GM12878 (cell line): ENCODE measurements at regions not wholly inside any gene's neighbourhood (a gene's known extent, or its start where the extent isn't known, plus 50 kb on each side); places are given as distances from the start of the nearest gene placed in this dataset.

ENCODE experiments used
- ATAC-seq: fragments of 200-7000 bp; cut with Tn5 transposase; 3 replicates; pipeline ENCODE4 v1.9.1; 2020; ENCODE audit warnings: mild to moderate bottlenecking, moderate library complexity
- BruUV-seq: library from RNA; stranded (reverse); fragments of 400-500 nt; replicated peaks from 2 replicates; lab custom pipeline; 2021; lab: Mats Ljungman, UMichigan
- CTCF ChIA-PET: fragments of 300-600 bp; sonication (Branson Sonifier 250); formaldehyde crosslinking; extraction: SDS; loops from one replicate; lab custom pipeline; 2021; ENCODE audit warnings: inconsistent platforms; lab: Yijun Ruan, JAX
- POLR2A ChIA-PET: fragments of 350-600 bp; formaldehyde crosslinking; extraction: SDS; loops from one replicate; lab custom pipeline; 2021; ENCODE audit warnings: inconsistent platforms; lab: Charles Lee
- RAD21 ChIA-PET: fragments of 300-600 bp; sonication (Branson Sonifier 250); formaldehyde crosslinking; loops from one replicate; lab custom pipeline; 2023; ENCODE audit warnings: antibody characterized with exemption; ENCODE audit not compliant: unreplicated experiment; lab: Charles Lee
- SMC1A ChIA-PET: fragments of 300-600 bp; sonication (Branson Sonifier 250); formaldehyde crosslinking; loops from one replicate; lab custom pipeline; 2023; ENCODE audit not compliant: unreplicated experiment, uncharacterized antibody; lab: Charles Lee
- DNase-seq: peaks from one replicate; pipeline ENCODE4 v3.0.0-alpha.2; 2011; ENCODE audit warnings: low read depth, low spot score
- FAIRE-seq: peaks from 3 replicates; lab custom pipeline; 2011; peaks lifted over from hg19 to GRCh38; lab: Jason Lieb, UNC
- H2AFZ ChIP-seq: 2 replicates; pipeline ENCODE4 v1.6.0; 2011; ENCODE audit warnings: low read depth, low read length, control low read depth; ENCODE audit not compliant: control insufficient read depth
- H3K27ac ChIP-seq: 2 replicates; pipeline ENCODE4 v1.5.1; 2011; ENCODE audit warnings: control low read depth; ENCODE audit not compliant: control insufficient read depth, insufficient read depth
- H3K27me3 ChIP-seq, 2 experiments: replicated peaks in 1 of 2; 2 replicates each; pipeline versions ENCODE4 v1.6.0 to v1.6.1; 2011; ENCODE audit warnings: low read length in 1 of 2; ENCODE audit not compliant: control insufficient read depth in 2 of 2, insufficient read depth in 2 of 2
- H3K36me3 ChIP-seq, 2 experiments: 2 replicates each; pipeline ENCODE4 v1.5.1; 2011; ENCODE audit warnings: low read length in 1 of 2; ENCODE audit not compliant: control insufficient read depth in 2 of 2, insufficient read depth in 2 of 2
- H3K4me1 ChIP-seq: 2 replicates; pipeline ENCODE4 v1.6.1; 2011; ENCODE audit warnings: mild to moderate bottlenecking, low read length, moderate library complexity, mixed read lengths; ENCODE audit not compliant: control insufficient read depth, insufficient read depth
- H3K4me2 ChIP-seq: 2 replicates; pipeline ENCODE4 v1.6.0; 2011; ENCODE audit warnings: control low read depth; ENCODE audit not compliant: control insufficient read depth, insufficient read depth
- H3K4me3 ChIP-seq: fragments of 200-600 bp; sonication (generic); 2 replicates; pipeline ENCODE4 v1.5.1; 2016
- H3K79me2 ChIP-seq: 2 replicates; pipeline ENCODE4 v1.6.0; 2011; ENCODE audit warnings: low read length; ENCODE audit not compliant: control insufficient read depth, insufficient read depth
- H3K9ac ChIP-seq: 2 replicates; pipeline ENCODE4 v1.8.0; 2011; ENCODE audit warnings: low read length, control low read depth, mixed read lengths; ENCODE audit not compliant: control insufficient read depth, insufficient read depth
- H3K9me3 ChIP-seq: replicated peaks from 3 replicates; pipeline ENCODE4 v1.5.1; 2011; ENCODE audit warnings: mild to moderate bottlenecking, low read length; ENCODE audit not compliant: control insufficient read depth, insufficient read depth
- H4K20me1 ChIP-seq: 2 replicates; pipeline ENCODE4 v1.6.0; 2011; ENCODE audit not compliant: control insufficient read depth, insufficient read depth
- BACH1 ChIP-seq: fragments of 450-650 bp; IDR thresholded peaks from 2 replicates; pipeline ENCODE4 v1.6.1; 2017; ENCODE audit warnings: mild to moderate bottlenecking, borderline replicate concordance
- CBFB ChIP-seq: IDR thresholded peaks from 2 replicates; pipeline ENCODE4 v1.6.1; 2016; ENCODE audit warnings: antibody characterized with exemption, low read depth
- CTCF ChIP-seq, 3 experiments: IDR thresholded peaks in 2 of 3; conservative IDR thresholded peaks in 1 of 3; 2 replicates each; pipeline ENCODE4 v1.5.1; 2011; ENCODE audit warnings: low read depth in 3 of 3, low read length in 3 of 3, mild to moderate bottlenecking in 3 of 3, control low read depth in 2 of 3, moderate library complexity in 2 of 3, inconsistent platforms in 1 of 3, mixed read lengths in 1 of 3; ENCODE audit not compliant: control insufficient read depth in 2 of 3, insufficient read depth in 1 of 3; ENCODE audit errors: extremely low read depth in 1 of 3
- E2F4 ChIP-seq: IDR thresholded peaks from 2 replicates; pipeline ENCODE4 v1.6.1; 2012; ENCODE audit warnings: low read depth, low read length, improper control_type of control experiment
- MTA2 ChIP-seq: fragments of 450-650 bp; IDR thresholded peaks from 2 replicates; pipeline ENCODE4 v1.6.1; 2016; ENCODE audit warnings: low read depth, mild to moderate bottlenecking, moderate library complexity
- MXI1 ChIP-seq: fragments of 150-350 bp; IDR thresholded peaks from 2 replicates; pipeline ENCODE4 v1.6.1; 2011; ENCODE audit warnings: low read depth, mild to moderate bottlenecking, inconsistent platforms, low read length, improper control_type of control experiment
- NFYB ChIP-seq: IDR thresholded peaks from 2 replicates; pipeline ENCODE4 v1.6.1; 2011; ENCODE audit warnings: low read depth, mild to moderate bottlenecking, low read length, improper control_type of control experiment, moderate library complexity; ENCODE audit not compliant: insufficient read depth
- NR2C1 ChIP-seq: fragments of 450-650 bp; IDR thresholded peaks from 2 replicates; pipeline ENCODE4 v1.6.1; 2017; ENCODE audit warnings: antibody characterized with exemption, mild to moderate bottlenecking, moderate library complexity
- PAX5 ChIP-seq: IDR thresholded peaks from 2 replicates; pipeline ENCODE4 v1.6.1; 2011; ENCODE audit warnings: low read depth, low read length, borderline replicate concordance
- POU2F2 ChIP-seq: IDR thresholded peaks from 3 replicates; pipeline ENCODE4 v1.6.1; 2011; ENCODE audit warnings: low read depth, mild to moderate bottlenecking, low read length, borderline replicate concordance
- SIX5 ChIP-seq: IDR thresholded peaks from 2 replicates; pipeline ENCODE4 v1.6.1; 2011; ENCODE audit warnings: mild to moderate bottlenecking, low read depth, low read length, moderate library complexity; ENCODE audit not compliant: severe bottlenecking
- SMAD1 ChIP-seq: fragments of 450-650 bp; IDR thresholded peaks from 2 replicates; pipeline ENCODE4 v1.6.1; 2018; ENCODE audit warnings: mild to moderate bottlenecking, low read depth; ENCODE audit not compliant: partially characterized antibody
- TARDBP ChIP-seq: IDR thresholded peaks from 2 replicates; pipeline ENCODE4 v1.6.1; 2016; ENCODE audit warnings: borderline replicate concordance
- WRNIP1 ChIP-seq: IDR thresholded peaks from 2 replicates; pipeline ENCODE4 v1.6.1; 2011; ENCODE audit warnings: low read depth, low read length, improper control_type of control experiment, borderline replicate concordance
- ZNF592 ChIP-seq: fragments of 450-650 bp; IDR thresholded peaks from 2 replicates; pipeline ENCODE4 v1.6.1; 2017; ENCODE audit warnings: mild to moderate bottlenecking, moderate library complexity
- ZSCAN29 ChIP-seq: fragments of 450-650 bp; IDR thresholded peaks from 2 replicates; pipeline ENCODE4 v1.6.1; 2017; ENCODE audit warnings: mild to moderate bottlenecking, moderate library complexity
- WGBS: methylation state at CpG from one replicate; pipeline ENCODE4 v1.1.6; 2016; ENCODE audit warnings: low lambda C conversion rate; ENCODE audit not compliant: insufficient replicate concordance, insufficient coverage; ENCODE audit errors: missing lambda C conversion rate; 5-methylcytosine and 5-hydroxymethylcytosine counted together
- in situ Hi-C: fragments of 300-500 bp; cut with MboI; formaldehyde crosslinking; loops from 9 replicates; pipeline ENCODE4 v1.14.3; 2018; ENCODE audit warnings: mixed read lengths
- intact Hi-C: fragments of 100-400 bp; cut with micrococcal nuclease; formaldehyde crosslinking; loops from one replicate; pipeline ENCODE4 v1.14.2; 2022; ENCODE audit not compliant: unreplicated experiment

- RAD21 ChIA-PET: interaction anchor here (1.2 kb wide), 1 partner anchor 34 kb away, joined by 4 read pairs; no protein-coding TSS in a partner anchor
- H3K4me3 ChIP-seq: no peak overlapping the region
- no peaks in the 10 kb centered on the region for H3K9me3 ChIP-seq
- no peaks in the 10 kb centered on the region for H4K20me1 ChIP-seq
- no peaks in the 10 kb centered on the region for H3K4me1 ChIP-seq
- SMC1A ChIA-PET: interaction anchor here (1.1 to 5.6 kb wide), 2 partner anchors 9 to 34 kb away, joined by 5 to 54 read pairs; no protein-coding TSS in a partner anchor
- no peaks in the 10 kb centered on the region; a peak in 1 of 4 replicates for H3K27me3 ChIP-seq
- CTCF ChIA-PET: interaction anchor here (1.3 to 1.5 kb wide), 2 partner anchors 10 to 55 kb away, joined by 3 read pairs; no protein-coding TSS in a partner anchor
- H3K79me2 ChIP-seq: no peaks in the 10 kb centered on the region
- intact Hi-C loops (no loop called here), in situ Hi-C loops (no loop called here)
- ATAC-seq (no peak), FAIRE-seq (no peak), DNase-seq (no peak)
- WGBS: 29% methylated on average over 4 of the region's 4 CpGs
- POLR2A ChIA-PET: no interaction called here
- no peak overlapping the region for H3K4me2 ChIP-seq
- TF ChIP-seq ZSCAN29 (no peak), POU2F2 (no peak), MTA2 (no peak), TARDBP (no peak), E2F4 (no peak), BACH1 (no peak), MXI1 (no peak), SMAD1 (no peak), NR2C1 (no peak), CBFB (no peak), ZNF592 (no peak), WRNIP1 (no peak), CTCF (IDR thresholded peaks at IDR 0.05 in 2 of 3, conservative IDR thresholded peaks at IDR 0.05 in 1 of 3; ENCODE audit: control insufficient read depth in 2 of 3, extremely low read depth in 1 of 3, insufficient read depth in 1 of 3, low read depth in 3 of 3, low read length in 3 of 3) (no peak), NFYB (no peak), PAX5 (no peak), SIX5 (no peak)
- no peak overlapping the region for H3K9ac ChIP-seq
- H3K27ac ChIP-seq: no peak overlapping the region
- BruUV-seq: no TSS peak
- no peaks in the 10 kb centered on the region for H3K36me3 ChIP-seq
- H2AFZ ChIP-seq: no peak overlapping the region
These were observed 91.3 kb downstream of the RPS29 start for GRCh38 chr14:49494836-49495235.
